HepG2 (cell line): ENCODE measurements at regions not wholly inside any gene's neighbourhood (a gene's known extent, or its start where the extent isn't known, plus 50 kb on each side); places are given as distances from the start of the nearest gene placed in this dataset.
"Not testable (repeated sequence)": the region's sequence is repeated elsewhere in the genome, so short reads cannot be mapped to it uniquely, and the experiment has no call there.

ENCODE experiments used
- ATAC-seq: fragments of 200-7000 bp; cut with Tn5 transposase; 3 replicates; pipeline ENCODE4 v1.9.1; 2020; ENCODE audit warnings: mild to moderate bottlenecking, moderate library complexity
- BruUV-seq: library from RNA; stranded (reverse); fragments of 400-500 nt; replicated peaks from 2 replicates; lab custom pipeline; 2021; lab: Mats Ljungman, UMichigan
- CTCF ChIA-PET: fragments of 300-600 bp; formaldehyde crosslinking; extraction: SDS; loops from one replicate; lab custom pipeline; 2021; ENCODE audit warnings: low total read pairs, inconsistent platforms, low intra/inter-chr PET ratio; lab: Yijun Ruan, JAX
- POLR2A ChIA-PET: fragments of 350-600 bp; sonication (Branson Sonifier 250); formaldehyde crosslinking; loops from one replicate; lab custom pipeline; 2020; ENCODE audit warnings: antibody characterized with exemption, inconsistent platforms; lab: Yijun Ruan, JAX
- DNase-seq: peaks from one replicate; pipeline ENCODE4 v3.0.0-alpha.2; 2015; ENCODE audit warnings: low spot score
- FAIRE-seq: peaks from 3 replicates; lab custom pipeline; 2011; peaks lifted over from hg19 to GRCh38; lab: Jason Lieb, UNC
- H2AFZ ChIP-seq: one replicate; pipeline ENCODE4 v1.6.1; 2011; ENCODE audit warnings: low read length, inconsistent platforms
- H3K27ac ChIP-seq: fragments of 300-600 bp; 3 replicates; pipeline ENCODE4 v1.8.0; 2011; ENCODE audit warnings: mixed run types, mild to moderate bottlenecking, mixed read lengths, low read length, inconsistent platforms; ENCODE audit not compliant: insufficient read depth; ENCODE audit errors: extremely low read length
- H3K27me3 ChIP-seq, 2 experiments: fragments of 200-600 bp in 1 of 2; 2 replicates in 1 of 2; 3 replicates in 1 of 2; pipeline versions ENCODE4 v1.6.0 to v1.8.0; 2011; ENCODE audit warnings: low read length in 2 of 2, mild to moderate bottlenecking in 2 of 2, moderate library complexity in 2 of 2, inconsistent platforms in 1 of 2; ENCODE audit not compliant: insufficient read depth in 2 of 2, control insufficient read depth in 1 of 2
- H3K36me3 ChIP-seq, 2 experiments: fragments of 200-600 bp in 1 of 2; replicated peaks in 1 of 2; 2 replicates in 1 of 2; 3 replicates in 1 of 2; pipeline versions ENCODE4 v1.5.1 to v1.8.0; 2011; ENCODE audit warnings: low read length in 2 of 2, inconsistent platforms in 1 of 2; ENCODE audit not compliant: insufficient read depth in 2 of 2, control insufficient read depth in 1 of 2
- H3K4me1 ChIP-seq: 2 replicates; pipeline ENCODE4 v1.5.1; 2012; ENCODE audit warnings: low read length, inconsistent platforms; ENCODE audit not compliant: insufficient read depth
- H3K4me2 ChIP-seq: 2 replicates; pipeline ENCODE4 v1.6.0; 2011; ENCODE audit warnings: low read depth, low read length, inconsistent platforms
- H3K4me3 ChIP-seq, 3 experiments: fragments of 200-600 bp in 1 of 3; sonication (generic), shearing (Covaris generic) in 1 of 3; replicated peaks in 1 of 3; 2 replicates each; pipeline ENCODE4 v1.5.1; 2011 to 2016; ENCODE audit warnings: low read length in 3 of 3, inconsistent platforms in 2 of 3, low read depth in 2 of 3, mild to moderate bottlenecking in 2 of 3, control low read depth in 1 of 3, mixed read lengths in 1 of 3; ENCODE audit not compliant: insufficient read depth in 1 of 3
- H3K79me2 ChIP-seq: one replicate; pipeline ENCODE4 v1.6.1; 2011; ENCODE audit warnings: low read length, inconsistent platforms; ENCODE audit not compliant: insufficient read depth
- H3K9ac ChIP-seq: 2 replicates; pipeline ENCODE4 v1.6.0; 2011; ENCODE audit warnings: mild to moderate bottlenecking, low read depth, low read length, inconsistent platforms; ENCODE audit not compliant: insufficient read depth
- H3K9me3 ChIP-seq: 2 replicates; pipeline ENCODE4 v1.5.1; 2012; ENCODE audit warnings: mild to moderate bottlenecking, low read length
- H4K20me1 ChIP-seq: 2 replicates; pipeline ENCODE4 v1.6.0; 2011; ENCODE audit warnings: inconsistent platforms, mild to moderate bottlenecking, low read length, moderate library complexity; ENCODE audit not compliant: insufficient read depth
- ATF7 ChIP-seq, 2 experiments: fragments of 450-650 bp in 1 of 2; sonication (generic) in 1 of 2; formaldehyde crosslinking in 1 of 2; IDR thresholded peaks; 2 replicates each; pipeline versions ENCODE4 v1.4.0 to v1.6.1; 2016 to 2020; ENCODE audit warnings: antibody characterized with exemption in 1 of 2, mild to moderate bottlenecking in 1 of 2, missing genetic modification reagents in 1 of 2
- E2F2 ChIP-seq: sonication (generic); formaldehyde crosslinking; IDR thresholded peaks from 2 replicates; pipeline ENCODE4 v1.4.0; 2020; ENCODE audit warnings: missing genetic modification reagents, borderline replicate concordance
- GRHL1 ChIP-seq: sonication (generic); formaldehyde crosslinking; conservative IDR thresholded peaks from 2 replicates; pipeline ENCODE4 v1.8.0; 2022; ENCODE audit warnings: missing genetic modification reagents
- RARG ChIP-seq: sonication (generic); formaldehyde crosslinking; IDR thresholded peaks from 2 replicates; pipeline ENCODE4 v1.4.0; 2020; ENCODE audit warnings: low read depth, mild to moderate bottlenecking, missing genetic modification reagents
- SIX1 ChIP-seq: sonication (generic); formaldehyde crosslinking; IDR thresholded peaks from 2 replicates; pipeline ENCODE4 v1.4.0; 2020; ENCODE audit warnings: missing genetic modification reagents, borderline replicate concordance
- SKIL ChIP-seq: sonication (generic); formaldehyde crosslinking; IDR thresholded peaks from 2 replicates; pipeline ENCODE4 v1.8.0; 2022; ENCODE audit warnings: missing genetic modification reagents, mild to moderate bottlenecking, moderate library complexity, borderline replicate concordance
- ZNF709 ChIP-seq: sonication (generic); formaldehyde crosslinking; IDR thresholded peaks from 2 replicates; pipeline ENCODE4 v1.5.0; 2020; ENCODE audit warnings: mild to moderate bottlenecking, missing genetic modification reagents
- WGBS: methylation state at CpG from one replicate; pipeline ENCODE4 v1.1.6; 2017; ENCODE audit warnings: low lambda C conversion rate; 5-methylcytosine and 5-hydroxymethylcytosine counted together
- in situ Hi-C: cut with HindIII; loops from 2 replicates; pipeline ENCODE4 v1.10.0; 2017; ENCODE audit warnings: low pct_unique_long_range_greater_than_20kb; ENCODE audit not compliant: extremely low pct_ligation_motif_present
- intact Hi-C: fragments of 100-400 bp; cut with micrococcal nuclease; formaldehyde crosslinking; loops from one replicate; pipeline ENCODE4 v1.10.0; 2022; ENCODE audit not compliant: unreplicated experiment

GRCh38 chr10:21039721-21040120 is 142.6 kb upstream of the NEBL start (continued):
- TF ChIP-seq SKIL (no peak), E2F2 (no peak), ZNF709 (CRISPR knock-in tag) (no peak), GRHL1 (CRISPR knock-in tag) (no peak)

GRCh38 chr10:21036757-21037156 is 139.6 kb upstream of the NEBL start:
- 0% methylated on average over 4 of the region's 5 CpGs for WGBS
- intact Hi-C loops, result no loop called here
- Histone ChIP-seq H4K20me1 (no peaks in the 10 kb centered on the region), H2AFZ (no peak overlapping the region), H3K4me3 (no peak overlapping the region), H3K9me3 (no peaks in the 10 kb centered on the region), H3K79me2 (no peaks in the 10 kb centered on the region), H3K9ac (no peak overlapping the region), H3K27ac (no peak overlapping the region), H3K4me1 (no peaks in the 10 kb centered on the region), H3K36me3 (no peaks in the 10 kb centered on the region), H3K27me3 (0 out of 5 replicates have a peak, but pooled peaks cover 0 to 2% of the 10 kb centered on the region in 2 experiments), H3K4me2 (no peak overlapping the region)
- TF ChIP-seq RARG (CRISPR knock-in tag) (no peak), SIX1 (CRISPR knock-in tag) (no peak), ATF7 (IDR thresholded peaks at IDR 0.05) (no peak), ATF7 (CRISPR knock-in tag; IDR thresholded peaks at IDR 0.05) (no peak)
- ATAC-seq (no peak), FAIRE-seq (no peak), DNase-seq (no peak)
- ChIA-PET POLR2A (no interaction called here), CTCF (no interaction called here)
- in situ Hi-C loops, result no loop called here
- no TSS peak for BruUV-seq

GRCh38 chr10:21034770-21035169 is 137.7 kb upstream of the NEBL start:
- H3K9ac ChIP-seq, POLR2A ChIA-PET, intact Hi-C loops, DNase-seq, FAIRE-seq, H4K20me1 ChIP-seq, H3K4me1 ChIP-seq, H3K9me3 ChIP-seq, BruUV-seq, H2AFZ ChIP-seq, H3K4me3 ChIP-seq, CTCF ChIA-PET, H3K79me2 ChIP-seq, H3K36me3 ChIP-seq, H3K4me2 ChIP-seq, in situ Hi-C loops, H3K27ac ChIP-seq, ATAC-seq: not testable (repeated sequence)
- peaks cover 0 to 12% of the 10 kb centered on the region in 2 experiments; a peak in 3 of 5 replicates for H3K27me3 ChIP-seq
- 25% methylated on average over 3 of the region's 3 CpGs for WGBS
